HEK293 (cell line): ENCODE measurements at regions not wholly inside any gene's neighbourhood (a gene's known extent, or its start where the extent isn't known, plus 50 kb on each side); places are given as distances from the start of the nearest gene placed in this dataset.

Experiments used
- CTCF ChIA-PET: fragments of 350-600 bp; formaldehyde crosslinking; extraction: SDS; loops from one replicate; lab custom pipeline; 2021; ENCODE audit warnings: antibody characterized with exemption; lab: Yijun Ruan, JAX
- POLR2A ChIA-PET: fragments of 300-600 bp; formaldehyde crosslinking; extraction: SDS; loops from one replicate; lab custom pipeline; 2020; ENCODE audit warnings: antibody characterized with exemption, inconsistent platforms; lab: Yijun Ruan, JAX
- H3K27ac ChIP-seq: fragments of 200-500 bp; sonication (Bioruptor generic); 2 replicates; pipeline ENCODE4 v1.5.1; 2014; ENCODE audit warnings: low read depth, low read length, control low read depth, inconsistent platforms; ENCODE audit errors: extremely low read depth
- H3K36me3 ChIP-seq, 2 experiments: fragments of 200-500 bp in 1 of 2; sonication (Bioruptor generic) in 1 of 2; 1 replicate in 1 of 2; 2 replicates in 1 of 2; pipeline ENCODE4 v1.5.1; 2014 to 2017; ENCODE audit warnings: inconsistent platforms in 2 of 2, low read length in 2 of 2; ENCODE audit not compliant: control insufficient read depth in 2 of 2, insufficient read depth in 1 of 2
- H3K4me1 ChIP-seq: fragments of 200-500 bp; sonication (Bioruptor generic); 2 replicates; pipeline ENCODE4 v1.5.1; 2014; ENCODE audit warnings: mild to moderate bottlenecking, low read length, inconsistent platforms; ENCODE audit not compliant: control insufficient read depth, insufficient read depth
- H3K4me3 ChIP-seq: 2 replicates; pipeline ENCODE4 v1.5.1; 2011; ENCODE audit warnings: low read depth, mild to moderate bottlenecking, control low read depth, low read length, moderate library complexity
- H3K9me3 ChIP-seq: fragments of 200-500 bp; sonication (Bioruptor generic); 2 replicates; pipeline ENCODE4 v1.5.1; 2014; ENCODE audit warnings: low read depth, low read length, inconsistent platforms; ENCODE audit not compliant: control insufficient read depth, insufficient read depth
- GLIS2 ChIP-seq: fragments of 450-650 bp; formaldehyde crosslinking; IDR thresholded peaks from 2 replicates; pipeline ENCODE4 v1.5.1; 2016; ENCODE audit warnings: missing biosample characterization, missing genetic modification characterization
- HOXA7 ChIP-seq: sonication (generic); formaldehyde crosslinking; IDR thresholded peaks from 2 replicates; pipeline ENCODE4 v1.8.1; 2022; ENCODE audit warnings: missing genetic modification reagents, borderline replicate concordance
- PRDM10 ChIP-seq: fragments of 450-650 bp; formaldehyde crosslinking; IDR thresholded peaks from 2 replicates; pipeline ENCODE4 v1.5.1; 2016; ENCODE audit warnings: missing biosample characterization, missing genetic modification characterization
- SP2 ChIP-seq: fragments of 450-650 bp; formaldehyde crosslinking; IDR thresholded peaks from 2 replicates; pipeline ENCODE4 v1.5.1; 2016; ENCODE audit warnings: missing biosample characterization, missing genetic modification characterization
- TSHZ1 ChIP-seq: fragments of 450-650 bp; formaldehyde crosslinking; IDR thresholded peaks from 2 replicates; pipeline ENCODE4 v1.5.1; 2016; ENCODE audit warnings: missing biosample characterization, missing genetic modification characterization, borderline replicate concordance
- YY2 ChIP-seq: fragments of 450-650 bp; formaldehyde crosslinking; IDR thresholded peaks from 2 replicates; pipeline ENCODE4 v1.5.1; 2016; ENCODE audit warnings: missing biosample characterization, missing genetic modification characterization
- ZNF138 ChIP-seq: fragments of 450-650 bp; formaldehyde crosslinking; IDR thresholded peaks from 2 replicates; pipeline ENCODE4 v1.5.1; 2016; ENCODE audit warnings: missing biosample characterization, missing genetic modification characterization, borderline replicate concordance
- ZNF239 ChIP-seq: fragments of 450-650 bp; formaldehyde crosslinking; IDR thresholded peaks from 2 replicates; pipeline ENCODE4 v1.5.1; 2016; ENCODE audit warnings: missing biosample characterization, missing genetic modification characterization
- ZNF513 ChIP-seq: fragments of 450-650 bp; IDR thresholded peaks from 2 replicates; pipeline ENCODE4 v1.5.1; 2018; ENCODE audit warnings: missing biosample characterization, missing genetic modification characterization
- ZNF529 ChIP-seq: fragments of 450-650 bp; formaldehyde crosslinking; IDR thresholded peaks from 2 replicates; pipeline ENCODE4 v1.5.1; 2017; ENCODE audit warnings: missing genetic modification characterization, missing biosample characterization; ENCODE audit not compliant: insufficient replicate concordance
- ZNF571 ChIP-seq: fragments of 450-650 bp; formaldehyde crosslinking; IDR thresholded peaks from 2 replicates; pipeline ENCODE4 v1.5.0; 2017; ENCODE audit warnings: missing biosample characterization, missing genetic modification characterization
- ZNF791 ChIP-seq: fragments of 450-650 bp; formaldehyde crosslinking; IDR thresholded peaks from 2 replicates; pipeline ENCODE4 v1.5.1; 2016; ENCODE audit warnings: missing biosample characterization, missing genetic modification characterization
- TF ChIP-seq, protein P1 (sequence below): fragments of 450-650 bp; formaldehyde crosslinking; IDR thresholded peaks from 2 replicates; pipeline ENCODE4 v1.5.1; 2016; ENCODE audit warnings: missing biosample characterization, missing genetic modification characterization
- TF ChIP-seq, protein P2 (sequence below): fragments of 450-650 bp; formaldehyde crosslinking; IDR thresholded peaks from 2 replicates; pipeline ENCODE4 v1.5.1; 2016; ENCODE audit warnings: missing biosample characterization, missing genetic modification characterization

DNA sequence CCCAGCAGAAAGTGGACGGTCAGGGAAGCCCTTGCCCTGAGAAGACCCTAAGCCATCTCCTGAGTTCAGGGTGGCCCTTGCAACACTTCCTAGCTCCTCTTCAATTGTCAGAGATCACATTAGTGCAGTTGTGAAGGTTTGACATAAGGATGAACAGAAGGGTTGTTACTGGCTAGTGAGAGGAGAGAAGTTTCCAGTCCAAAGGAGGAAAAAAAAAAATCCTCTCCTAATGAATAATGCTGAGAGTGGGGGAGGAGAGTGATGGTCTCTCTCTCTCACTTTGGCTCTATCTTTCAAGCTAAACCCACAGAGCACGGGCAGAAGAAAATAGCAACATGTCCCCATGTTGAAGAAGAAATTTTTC, 819.9 kb downstream of the BCL11A start (continued):
- TF ChIP-seq TSHZ1 (tag by site-specific recombination) (no peak), ZNF791 (tag by site-specific recombination) (no peak), PRDM10 (tag by site-specific recombination) (no peak), ZNF529 (tag by site-specific recombination) (no peak), ZNF239 (tag by site-specific recombination) (no peak), YY2 (tag by site-specific recombination) (no peak), SP2 (tag by site-specific recombination) (no peak)
- TF ChIP-seq, protein P1, sequence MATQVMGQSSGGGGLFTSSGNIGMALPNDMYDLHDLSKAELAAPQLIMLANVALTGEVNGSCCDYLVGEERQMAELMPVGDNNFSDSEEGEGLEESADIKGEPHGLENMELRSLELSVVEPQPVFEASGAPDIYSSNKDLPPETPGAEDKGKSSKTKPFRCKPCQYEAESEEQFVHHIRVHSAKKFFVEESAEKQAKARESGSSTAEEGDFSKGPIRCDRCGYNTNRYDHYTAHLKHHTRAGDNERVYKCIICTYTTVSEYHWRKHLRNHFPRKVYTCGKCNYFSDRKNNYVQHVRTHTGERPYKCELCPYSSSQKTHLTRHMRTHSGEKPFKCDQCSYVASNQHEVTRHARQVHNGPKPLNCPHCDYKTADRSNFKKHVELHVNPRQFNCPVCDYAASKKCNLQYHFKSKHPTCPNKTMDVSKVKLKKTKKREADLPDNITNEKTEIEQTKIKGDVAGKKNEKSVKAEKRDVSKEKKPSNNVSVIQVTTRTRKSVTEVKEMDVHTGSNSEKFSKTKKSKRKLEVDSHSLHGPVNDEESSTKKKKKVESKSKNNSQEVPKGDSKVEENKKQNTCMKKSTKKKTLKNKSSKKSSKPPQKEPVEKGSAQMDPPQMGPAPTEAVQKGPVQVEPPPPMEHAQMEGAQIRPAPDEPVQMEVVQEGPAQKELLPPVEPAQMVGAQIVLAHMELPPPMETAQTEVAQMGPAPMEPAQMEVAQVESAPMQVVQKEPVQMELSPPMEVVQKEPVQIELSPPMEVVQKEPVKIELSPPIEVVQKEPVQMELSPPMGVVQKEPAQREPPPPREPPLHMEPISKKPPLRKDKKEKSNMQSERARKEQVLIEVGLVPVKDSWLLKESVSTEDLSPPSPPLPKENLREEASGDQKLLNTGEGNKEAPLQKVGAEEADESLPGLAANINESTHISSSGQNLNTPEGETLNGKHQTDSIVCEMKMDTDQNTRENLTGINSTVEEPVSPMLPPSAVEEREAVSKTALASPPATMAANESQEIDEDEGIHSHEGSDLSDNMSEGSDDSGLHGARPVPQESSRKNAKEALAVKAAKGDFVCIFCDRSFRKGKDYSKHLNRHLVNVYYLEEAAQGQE: no peak

DNA sequence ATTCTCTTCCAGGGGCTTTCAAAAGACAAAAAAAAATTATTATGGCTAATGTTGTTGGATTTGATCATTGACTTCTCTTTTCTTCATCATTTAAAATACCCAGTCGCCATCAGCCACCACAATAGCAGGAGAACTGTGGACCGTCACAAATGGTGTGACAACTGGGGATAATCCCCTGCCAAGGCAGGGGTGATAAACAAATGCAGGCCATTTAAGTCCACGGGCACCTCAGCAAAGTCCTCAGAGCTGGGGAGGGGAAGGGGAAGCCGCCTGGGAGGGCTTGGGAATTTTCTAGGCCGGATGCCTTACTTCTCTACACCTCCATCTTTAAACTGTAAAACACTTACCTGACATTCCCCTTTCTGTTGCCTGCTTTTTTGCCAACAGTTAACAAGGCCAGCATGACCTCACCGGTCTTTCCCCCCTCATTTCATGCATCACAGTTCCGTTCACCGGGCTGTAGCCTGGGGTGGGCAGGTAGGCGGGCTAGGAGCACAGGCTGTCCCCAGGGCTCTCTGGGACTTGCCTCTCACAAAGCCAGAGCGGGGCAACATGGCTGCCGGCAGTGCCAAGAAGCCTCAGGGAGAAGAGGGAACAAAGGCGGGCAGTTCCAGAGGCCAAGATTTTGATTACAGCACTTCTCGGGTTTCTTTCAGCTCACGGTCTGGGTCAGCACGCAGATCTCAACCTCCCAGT, 820.4 kb downstream of the BCL11A start:
- Histone ChIP-seq H3K4me3 (no peak overlapping the region), H3K36me3 (no peaks in the 10 kb centered on the region), H3K9me3 (no peaks in the 10 kb centered on the region), H3K4me1 (no peaks in the 10 kb centered on the region), H3K27ac (no peak overlapping the region)
- ChIA-PET CTCF (interaction anchor here (1.4 kb wide), 1 partner anchor 24 kb away, joined by 4 read pairs; no protein-coding TSS in a partner anchor), POLR2A (no interaction called here)
- no peak for TF ChIP-seq HOXA7
- no peak for TF ChIP-seq ZNF571 (tag by site-specific recombination)
- no peak for TF ChIP-seq ZNF138 (tag by site-specific recombination)
- TF ChIP-seq ZNF513 (tag by site-specific recombination): no peak
- TF ChIP-seq GLIS2 (tag by site-specific recombination): no peak
- TF ChIP-seq, protein P2, sequence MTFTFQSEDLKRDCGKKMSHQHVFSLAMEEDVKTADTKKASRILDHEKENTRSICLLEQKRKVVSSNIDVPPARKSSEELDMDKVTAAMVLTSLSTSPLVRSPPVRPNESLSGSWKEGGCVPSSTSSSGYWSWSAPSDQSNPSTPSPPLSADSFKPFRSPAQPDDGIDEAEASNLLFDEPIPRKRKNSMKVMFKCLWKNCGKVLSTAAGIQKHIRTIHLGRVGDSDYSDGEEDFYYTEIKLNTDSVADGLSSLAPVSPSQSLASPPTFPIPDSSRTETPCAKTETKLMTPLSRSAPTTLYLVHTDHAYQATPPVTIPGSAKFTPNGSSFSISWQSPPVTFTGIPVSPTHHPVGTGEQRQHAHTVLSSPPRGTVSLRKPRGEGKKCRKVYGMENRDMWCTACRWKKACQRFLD (tag by site-specific recombination): no peak
- TF ChIP-seq, all 188 proteins: peak for 0
